Stimulated activated CD4-positive, alpha-beta T cell treated with anti-CD3 and anti-CD28 coated beads, Interleukin-12 subunit alpha, Interleukin-12 subunit beta, amount 100 ng/mL, for 24 hours (primary cell): ENCODE measurements at regions not wholly inside any gene's neighbourhood (a gene's known extent, or its start where the extent isn't known, plus 50 kb on each side); places are given as distances from the start of the nearest gene placed in this dataset.
"Not testable (repeated sequence)": the region's sequence is repeated elsewhere in the genome, so short reads cannot be mapped to it uniquely, and the experiment has no call there.

Experiments
- DNase-seq, 2 experiments: peaks; one replicate each; pipeline ENCODE4 v3.0.0-alpha.2; 2020; ENCODE audit warnings: low read depth in 2 of 2

DNA sequence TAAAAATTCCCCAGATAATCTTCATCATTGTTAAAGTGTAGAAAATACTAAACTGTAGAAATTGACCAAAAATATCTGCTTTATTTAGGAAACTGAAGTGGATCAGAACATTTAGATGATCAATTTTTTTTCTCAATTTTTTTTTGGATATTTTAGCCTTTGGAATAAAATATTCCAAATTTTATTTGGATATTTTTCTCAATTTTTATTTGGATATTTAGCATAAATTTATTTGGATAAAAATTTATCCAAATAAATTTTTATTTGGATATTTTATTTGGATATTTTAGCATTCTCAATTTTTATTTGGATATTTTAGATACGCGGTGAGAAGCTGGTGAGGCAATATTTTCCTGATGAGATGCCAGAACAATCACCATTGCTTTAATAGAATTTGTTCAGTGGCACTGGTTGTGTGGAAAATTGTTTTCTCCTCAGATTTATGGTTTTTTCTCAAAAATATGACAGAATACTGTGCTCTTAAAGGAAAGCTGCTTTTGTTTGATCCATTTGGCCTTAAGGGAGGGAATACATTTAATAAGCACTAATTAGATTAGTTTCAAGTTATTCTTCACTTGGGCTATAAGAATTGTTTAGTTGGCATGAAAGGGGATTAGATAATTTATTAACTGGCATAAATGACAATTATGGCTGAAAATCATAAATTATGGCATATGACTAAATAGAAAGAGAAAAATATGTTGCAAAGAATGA is 470.1 kb downstream of the MFSD1 start:
- DNase-seq: no peak

DNA sequence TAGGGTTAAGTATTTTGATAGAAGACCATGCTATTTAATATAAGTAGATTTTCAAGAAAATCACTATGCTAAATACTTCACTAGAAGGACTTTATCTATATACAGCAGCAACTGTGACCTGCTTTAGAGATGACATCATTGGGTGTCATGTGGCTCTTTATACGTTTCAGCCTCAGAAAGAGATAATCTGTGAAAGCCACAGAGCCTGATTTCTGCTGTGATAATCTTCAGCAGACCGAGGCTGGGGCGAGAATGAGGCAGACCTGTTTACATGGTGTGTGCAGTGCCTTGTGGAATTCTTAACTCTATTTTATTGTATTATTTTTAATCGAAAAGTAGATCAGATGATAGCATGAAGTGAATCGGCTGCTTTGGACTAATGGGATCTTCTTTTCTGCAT is 471.2 kb downstream of the MFSD1 start:
- no peak for DNase-seq

- DNase-seq: no peak
These were observed 471.8 kb downstream of the MFSD1 start for GRCh38 chr3:159273608-159274007.

DNA sequence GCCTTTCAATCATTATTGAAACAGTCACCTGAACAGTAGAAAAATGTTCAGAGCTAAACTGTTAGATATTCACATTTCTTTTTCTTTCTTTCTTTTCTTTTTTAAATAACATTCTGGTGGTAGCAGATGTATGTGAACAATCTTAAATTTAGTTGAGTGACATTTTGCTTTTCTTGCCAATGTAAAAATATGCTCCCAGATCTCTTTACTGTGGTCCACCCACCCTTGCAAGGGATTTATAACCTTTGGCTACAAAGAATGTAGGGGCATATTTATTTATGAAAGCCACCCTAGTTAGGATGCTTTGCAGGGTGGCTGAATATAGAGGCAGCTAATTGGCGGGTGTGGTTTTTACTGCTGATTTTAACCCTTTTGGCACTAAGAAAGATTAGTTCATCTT is 473.9 kb downstream of the MFSD1 start:
- no peak for DNase-seq

GRCh38 chr3:159277814-159278213 is 476.0 kb downstream of the MFSD1 start:
- no peak for DNase-seq

GRCh38 chr3:159280386-159281191 is 478.7 kb downstream of the MFSD1 start:
- DNase-seq: no peak

- DNase-seq: no peak
These were observed 491.6 kb downstream of the MFSD1 start for GRCh38 chr3:159293493-159293892.

- DNase-seq: no peak
These were observed 500.1 kb downstream of the MFSD1 start for GRCh38 chr3:159301961-159302360.

DNA sequence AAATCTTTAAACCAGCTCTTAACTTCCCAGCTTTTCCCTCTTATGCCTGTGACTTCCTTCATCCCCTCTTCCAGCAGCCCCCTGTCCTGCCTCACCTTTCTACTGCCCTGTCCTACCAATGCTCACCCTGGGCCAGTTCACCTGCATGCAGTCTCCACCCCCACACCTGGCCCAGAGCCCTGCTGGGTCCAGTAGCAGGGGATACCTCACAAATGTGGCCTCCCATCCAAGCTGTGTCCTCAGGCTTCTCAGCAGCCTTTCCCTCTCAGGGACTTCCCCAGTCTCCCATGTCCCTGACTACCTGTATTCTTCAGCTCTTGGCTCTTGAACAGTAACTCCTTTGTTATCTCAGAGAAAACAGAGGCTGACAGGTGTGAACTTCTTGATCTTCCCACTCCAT is 503.2 kb downstream of the MFSD1 start:
- DNase-seq: no peak

DNA sequence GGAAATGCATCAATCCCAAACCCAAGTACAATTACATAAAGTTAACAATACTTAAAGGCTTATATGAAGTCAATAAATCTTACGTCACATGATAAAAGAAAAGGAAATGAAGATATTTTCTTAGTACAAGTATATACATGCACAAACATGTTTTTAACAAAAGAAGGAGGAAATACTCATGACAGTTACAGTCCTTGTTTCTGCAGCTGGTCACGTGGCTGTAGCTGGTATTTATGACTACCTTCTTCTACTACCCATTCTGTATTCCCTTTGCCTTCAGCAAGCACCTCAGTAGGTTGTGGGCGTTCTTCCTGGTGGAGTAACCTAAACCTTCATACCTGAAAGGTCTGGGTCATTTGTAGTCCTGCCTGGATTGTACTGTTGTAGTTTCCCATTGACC is 514.9 kb downstream of the MFSD1 start:
- not testable (repeated sequence) for DNase-seq

DNA sequence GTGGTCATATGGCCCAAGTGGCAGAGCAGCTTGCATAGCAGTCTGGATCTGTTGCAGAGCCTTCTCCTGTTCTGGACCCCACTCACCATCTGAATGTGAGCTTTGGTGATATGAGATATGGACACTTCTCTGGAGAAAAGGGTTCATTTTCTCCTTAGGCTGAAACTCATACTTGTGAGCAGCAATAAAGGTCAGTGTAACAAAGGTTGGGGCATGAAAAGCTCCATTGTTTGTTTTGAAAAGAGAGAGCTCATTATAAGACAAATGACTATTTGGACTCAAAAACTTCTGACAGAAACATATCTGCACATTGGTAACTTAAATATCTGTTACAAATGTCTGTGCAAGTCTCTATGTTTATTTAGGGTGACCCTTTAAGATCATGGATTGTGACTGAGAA is 517.3 kb downstream of the MFSD1 start:
- DNase-seq: no peak

DNA sequence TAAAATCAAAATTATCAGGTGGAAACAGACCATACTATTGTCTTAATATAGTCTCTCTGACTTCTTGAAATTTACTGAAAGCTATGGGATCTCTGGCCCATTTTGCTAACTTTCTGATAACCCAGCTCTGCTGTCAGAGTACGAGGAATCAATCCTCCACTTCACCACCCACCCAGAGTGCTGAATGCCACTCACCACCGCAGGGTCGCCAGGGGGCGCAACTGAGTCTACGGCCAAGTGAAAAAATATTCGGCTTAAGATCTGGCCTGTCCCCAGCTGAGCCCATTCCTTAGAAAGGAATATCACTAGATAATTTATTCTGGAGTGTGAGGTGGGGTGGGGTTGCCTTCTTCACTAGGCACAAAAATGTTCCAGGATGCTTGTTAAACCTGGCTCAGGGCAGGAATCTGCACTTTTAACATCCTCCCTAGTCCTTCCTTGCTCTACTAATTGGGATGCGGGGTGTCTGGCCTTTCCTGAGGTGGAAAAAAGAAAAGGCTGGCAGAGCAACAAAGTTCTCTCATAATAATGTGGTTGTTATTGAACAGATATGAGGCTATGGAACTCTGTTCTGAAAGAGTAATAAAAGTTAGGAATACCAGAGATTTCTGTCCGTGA is 520.6 kb downstream of the MFSD1 start:
- DNase-seq: peak in 1 of 2 experiments; percentile 12

DNA sequence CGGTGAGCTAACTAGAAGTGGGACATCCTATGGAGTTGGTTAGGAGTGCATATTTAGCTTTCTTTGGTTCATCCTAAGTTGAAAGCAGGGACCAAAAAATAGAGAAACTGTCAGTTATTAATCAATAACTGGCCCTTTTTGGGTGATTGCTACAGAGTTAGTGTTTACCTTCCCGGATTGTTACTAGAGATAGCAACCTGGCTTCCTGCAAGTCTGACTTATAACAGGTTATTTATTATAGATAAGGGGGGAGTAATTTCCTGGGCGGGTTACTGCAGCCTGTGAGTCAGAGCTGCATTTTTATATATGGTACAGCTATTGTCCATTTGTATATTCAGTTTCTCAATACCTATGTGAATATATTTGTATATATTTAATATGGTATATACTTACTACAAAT is 522.0 kb downstream of the MFSD1 start:
- no peak for DNase-seq

- DNase-seq: no peak
These were observed 525.1 kb downstream of the MFSD1 start for GRCh38 chr3:159326998-159327397.

DNA sequence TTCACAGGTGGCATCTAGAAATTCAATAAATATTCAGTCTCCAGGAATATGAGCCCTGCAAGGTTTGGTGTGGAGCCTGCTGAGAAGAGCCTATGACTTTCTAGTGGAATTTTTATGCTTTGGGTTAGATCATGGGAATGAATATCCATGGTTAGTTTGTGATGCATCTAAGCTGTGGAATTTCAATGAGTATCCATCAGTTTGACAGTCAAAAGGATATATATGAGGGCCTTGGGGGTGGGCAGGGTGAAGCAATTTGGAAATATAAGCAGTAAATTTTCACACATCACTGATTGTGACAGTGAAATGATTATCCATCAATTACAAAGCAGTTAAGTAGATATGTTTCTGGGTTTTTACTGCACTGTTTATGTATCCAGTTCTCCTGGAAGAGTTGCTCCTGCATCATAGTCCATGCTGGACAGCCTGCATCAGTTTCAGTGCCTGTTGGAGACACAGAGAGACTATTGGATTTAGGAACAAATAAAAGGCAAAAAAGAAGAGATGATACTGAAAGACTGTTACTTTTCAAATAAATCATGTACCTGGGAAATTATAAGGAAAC is 530.8 kb downstream of the MFSD1 start:
- DNase-seq: no peak

GRCh38 chr3:159339131-159339530 is 537.3 kb downstream of the MFSD1 start:
- no peak for DNase-seq

GRCh38 chr3:159340877-159341500 is 539.1 kb downstream of the MFSD1 start:
- DNase-seq: no peak

DNA sequence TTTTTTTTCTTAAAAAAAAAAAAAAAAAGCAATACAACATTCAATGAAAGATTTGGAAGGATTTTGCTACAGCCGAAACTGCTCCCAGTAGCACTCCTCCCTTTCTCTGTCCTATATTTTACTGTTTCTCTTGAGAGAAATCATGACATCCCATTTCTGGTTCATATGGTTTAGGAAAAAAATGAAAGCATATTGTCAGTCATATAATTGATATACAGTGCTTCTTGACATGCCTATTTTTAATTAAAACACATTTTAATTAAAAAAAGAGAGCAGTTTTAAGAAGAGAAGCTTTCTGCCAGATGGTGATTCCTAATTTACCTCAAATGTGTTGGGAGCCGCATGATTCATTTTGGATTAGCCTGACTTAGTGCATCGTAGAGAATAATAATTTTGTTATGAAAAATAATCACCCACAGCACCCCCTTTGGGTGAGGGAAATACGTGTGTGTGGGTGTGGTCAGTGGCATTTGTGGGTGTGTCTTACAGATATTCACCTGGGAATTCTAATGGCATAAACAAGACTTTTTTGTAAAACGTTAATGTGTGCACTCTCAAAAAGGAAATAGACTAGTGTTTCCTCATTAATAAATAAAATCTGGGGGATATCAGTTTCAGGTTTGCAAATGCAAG is 544.5 kb downstream of the MFSD1 start:
- no peak for DNase-seq

- no peak for DNase-seq
These were observed 546.6 kb downstream of the MFSD1 start for GRCh38 chr3:159348431-159348830.

GRCh38 chr3:159356606-159357005 is 554.8 kb downstream of the MFSD1 start:
- no peak for DNase-seq

GRCh38 chr3:159364511-159364910 is 562.7 kb downstream of the MFSD1 start:
- DNase-seq: no peak

DNA sequence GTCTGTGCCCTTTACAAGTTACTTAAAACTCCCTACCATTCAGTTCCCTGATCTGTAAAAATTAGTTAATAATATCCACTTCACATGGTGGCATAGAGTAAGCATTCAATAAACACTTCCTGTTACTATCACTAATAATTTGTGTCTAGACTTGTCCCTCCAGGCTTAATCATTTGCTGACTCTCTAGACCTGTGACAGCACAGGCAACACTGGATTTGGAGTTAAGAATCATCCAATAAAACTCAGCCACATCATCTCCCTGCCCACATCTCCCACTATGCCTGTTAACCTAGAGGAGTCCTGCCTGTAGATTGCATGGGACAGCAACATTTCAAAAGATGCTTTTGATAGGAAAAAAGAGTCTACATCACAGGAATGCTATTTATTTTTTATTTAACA is 564.6 kb downstream of the MFSD1 start:
- no peak for DNase-seq
